T47D (cell line): ENCODE measurements at regions not wholly inside any gene's neighbourhood (a gene's known extent, or its start where the extent isn't known, plus 50 kb on each side); places are given as distances from the start of the nearest gene placed in this dataset.
"Not testable (repeated sequence)": the region's sequence is repeated elsewhere in the genome, so short reads cannot be mapped to it uniquely, and the experiment has no call there.

ENCODE experiments used
- DNase-seq, 2 experiments: peaks; one replicate each; pipeline versions ENCODE4 v3.0.0 to v3.0.0-alpha.2; 2011 to 2012; ENCODE audit warnings: low read depth in 1 of 2, low spot score in 1 of 2
- JUND ChIP-seq: IDR thresholded peaks from 2 replicates; pipeline ENCODE4 v1.6.1; 2012; ENCODE audit warnings: low read depth
- in situ Hi-C: cut with HindIII; loops from 2 replicates; pipeline ENCODE4 v1.10.0; 2016; ENCODE audit warnings: low sequenced_read_pairs, low pct_unique_long_range_greater_than_20kb

DNA sequence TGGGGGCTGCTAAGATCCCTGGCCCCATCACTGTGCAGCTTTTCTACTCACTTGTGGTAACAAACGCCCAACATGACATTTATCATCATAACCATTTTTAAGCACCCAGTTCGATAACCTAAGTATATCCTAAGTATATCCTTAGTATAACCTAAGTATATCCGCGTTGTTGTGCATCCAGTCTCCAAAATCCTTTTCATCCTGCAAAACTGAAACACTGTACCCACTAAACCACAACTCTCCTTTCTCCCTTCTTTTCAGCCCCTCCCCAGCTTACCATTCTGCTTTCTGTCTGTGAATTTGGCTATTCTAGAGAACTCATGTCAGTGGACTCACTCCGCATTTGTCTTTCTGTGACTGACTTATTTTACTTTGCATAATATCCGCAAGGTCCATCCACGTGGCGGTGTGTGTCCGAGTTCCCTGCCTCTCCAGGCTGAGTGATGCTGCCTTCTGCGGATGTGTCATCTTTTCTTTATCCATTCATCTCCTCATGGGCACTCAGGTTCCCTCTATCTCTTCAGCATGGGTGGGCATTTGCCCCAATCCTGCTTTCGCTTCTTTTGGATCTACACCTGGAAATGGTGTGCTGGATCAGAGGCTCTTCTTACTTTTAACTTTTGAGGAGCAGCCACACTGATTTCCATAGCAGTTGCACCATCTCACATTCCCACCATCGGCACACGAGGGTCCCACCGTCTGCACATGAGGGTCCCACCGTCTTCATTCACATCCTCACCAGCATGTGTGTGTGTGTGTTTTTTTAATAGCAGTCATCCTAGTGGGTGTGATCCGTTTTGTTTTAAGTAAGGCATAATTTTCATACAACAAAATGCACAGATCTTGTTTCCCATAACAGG lies 82.4 kb upstream of the CLDN5 start:
- TF ChIP-seq JUND, result no peak
- no peak for DNase-seq
- in situ Hi-C loops, result no loop called here

DNA sequence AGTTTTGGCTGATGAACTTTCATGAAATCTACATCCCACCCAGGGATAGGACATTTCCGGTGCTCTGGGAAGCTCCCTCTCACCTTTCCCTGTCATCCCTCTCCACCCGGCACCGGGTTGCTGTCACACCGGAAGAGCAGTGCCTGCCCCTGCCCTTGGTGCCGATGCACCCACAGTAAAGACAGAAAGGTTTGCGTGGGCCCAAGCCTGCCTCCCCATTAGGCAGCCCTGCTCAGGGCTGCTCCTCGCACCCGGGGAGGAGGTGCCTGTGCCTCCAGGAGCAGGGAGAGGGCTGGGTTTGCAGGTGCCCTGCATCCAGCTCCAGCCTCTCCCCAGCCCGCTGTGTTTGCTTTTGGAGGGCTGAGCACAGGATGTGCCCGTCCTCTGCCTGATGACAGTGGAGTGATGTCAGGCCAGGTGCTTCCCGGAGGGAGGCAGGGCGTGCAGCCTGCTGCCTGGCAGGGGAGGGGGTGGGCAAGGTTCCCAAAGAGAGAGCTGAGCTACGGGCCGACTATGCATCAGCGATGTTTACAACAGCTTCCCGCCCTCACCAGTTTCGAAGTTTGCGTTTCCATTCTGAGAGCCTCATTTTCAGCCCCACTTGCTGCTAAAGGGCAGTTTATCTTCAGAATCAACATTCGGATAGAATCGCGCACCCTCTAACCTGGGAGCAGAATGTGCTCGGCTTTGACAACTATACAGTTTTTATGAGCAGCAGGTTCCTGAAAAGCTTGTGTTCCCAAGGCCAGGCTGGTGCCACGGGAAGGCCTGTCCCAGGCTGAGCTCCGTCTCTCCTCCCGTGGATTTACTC lies 83.2 kb upstream of the CLDN5 start:
- TF ChIP-seq JUND, result no peak
- in situ Hi-C loops, result no loop called here

DNA sequence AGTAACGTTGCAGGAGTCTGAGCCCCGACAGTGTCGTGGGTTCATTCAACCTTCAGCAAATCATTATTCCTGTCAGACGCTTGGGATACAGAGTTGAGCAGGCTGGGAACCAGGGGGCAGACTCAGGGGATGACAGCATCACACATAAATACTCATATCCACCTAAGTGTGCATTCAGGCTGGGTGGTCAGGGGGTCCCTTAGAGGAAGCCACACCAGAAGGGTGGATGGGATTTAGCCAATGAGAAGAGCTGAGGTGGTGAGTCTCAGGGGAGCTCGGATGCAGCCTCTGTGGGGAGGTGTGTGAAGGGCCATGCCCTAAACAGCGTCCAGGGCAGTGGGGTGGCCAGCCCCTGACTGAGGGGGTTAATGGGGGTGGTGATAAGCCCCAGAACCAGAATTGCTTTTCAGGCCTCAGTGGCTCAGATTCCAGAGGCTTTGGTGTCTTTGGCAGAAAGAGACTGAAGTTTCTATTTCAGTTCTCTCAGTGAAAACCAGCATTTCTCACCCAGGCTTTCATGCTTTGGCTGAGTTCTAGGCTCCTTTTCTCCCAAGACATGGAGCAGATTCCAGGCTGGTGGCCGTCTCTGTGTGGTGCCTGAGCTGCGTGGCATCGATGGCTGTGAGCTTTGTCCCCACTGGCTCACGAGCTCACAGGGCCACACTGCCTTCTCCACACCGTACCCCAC lies 83.9 kb upstream of the CLDN5 start:
- no peak for TF ChIP-seq JUND
- DNase-seq, result no peak

More for the DNA sequence above, 83.2 kb upstream of the CLDN5 start:
- DNase-seq, result peak in 1 of 2 experiments; percentile 8

DNA sequence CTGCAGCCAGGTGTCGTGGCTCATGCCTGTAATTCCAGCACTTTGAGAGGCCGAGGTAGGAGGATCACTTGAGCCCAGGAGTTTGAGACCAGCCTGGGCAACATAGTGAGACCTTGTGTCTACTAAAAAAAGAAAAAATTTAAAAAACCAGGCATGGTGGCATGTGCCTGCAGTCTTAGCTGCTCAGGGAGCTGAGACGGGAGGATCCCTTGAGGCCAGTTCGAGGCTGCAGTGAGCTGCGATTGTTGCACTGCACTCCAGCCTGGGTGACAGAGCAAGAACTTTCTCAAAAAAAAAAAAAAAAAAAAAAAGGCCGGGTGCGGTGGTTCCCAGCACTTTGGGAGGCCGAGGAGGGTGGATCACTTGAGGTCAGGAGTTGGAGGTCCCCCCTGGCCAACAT lies 85.5 kb upstream of the CLDN5 start:
- in situ Hi-C loops, DNase-seq: not testable (repeated sequence)

More for the DNA sequence above, 83.9 kb upstream of the CLDN5 start:
- in situ Hi-C loops, result no loop called here

DNA sequence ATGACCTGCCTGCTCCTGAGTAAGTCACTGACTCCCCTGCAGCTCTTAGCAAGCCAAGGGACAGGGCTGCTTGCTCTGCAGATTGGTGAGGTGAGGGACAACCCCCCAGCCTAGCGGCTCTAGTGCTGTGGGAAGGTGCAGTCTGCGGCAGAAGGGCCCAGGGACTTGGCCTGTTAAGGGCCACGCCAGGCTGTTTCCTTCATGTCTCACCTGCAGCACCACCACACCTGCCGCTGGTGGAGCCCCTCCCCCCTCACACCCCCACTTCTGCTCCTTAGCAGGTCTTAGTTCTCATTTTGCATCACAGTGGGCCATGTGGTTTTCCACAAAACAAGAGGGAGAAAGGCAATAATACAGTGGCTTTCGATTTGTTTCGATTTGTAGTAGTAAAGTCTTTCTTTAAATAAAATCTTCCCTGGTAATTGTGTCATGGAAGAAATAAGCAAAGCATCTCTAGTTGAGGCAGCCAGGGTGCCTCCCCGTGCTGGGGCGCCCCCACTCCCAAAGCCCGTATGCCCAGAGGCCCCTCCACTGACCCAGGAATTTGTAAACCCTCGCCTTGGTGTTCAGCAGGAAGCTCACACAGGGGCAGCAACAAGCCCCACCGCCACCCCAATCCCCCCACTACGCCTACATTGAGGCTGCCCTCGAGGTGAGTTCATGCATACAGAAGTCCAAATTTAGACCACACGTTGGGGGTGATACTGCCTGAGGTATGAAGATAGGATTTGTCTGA lies 86.5 kb upstream of the CLDN5 start:
- in situ Hi-C loops, result no loop called here
- no peak for TF ChIP-seq JUND
- no peak for DNase-seq

DNA sequence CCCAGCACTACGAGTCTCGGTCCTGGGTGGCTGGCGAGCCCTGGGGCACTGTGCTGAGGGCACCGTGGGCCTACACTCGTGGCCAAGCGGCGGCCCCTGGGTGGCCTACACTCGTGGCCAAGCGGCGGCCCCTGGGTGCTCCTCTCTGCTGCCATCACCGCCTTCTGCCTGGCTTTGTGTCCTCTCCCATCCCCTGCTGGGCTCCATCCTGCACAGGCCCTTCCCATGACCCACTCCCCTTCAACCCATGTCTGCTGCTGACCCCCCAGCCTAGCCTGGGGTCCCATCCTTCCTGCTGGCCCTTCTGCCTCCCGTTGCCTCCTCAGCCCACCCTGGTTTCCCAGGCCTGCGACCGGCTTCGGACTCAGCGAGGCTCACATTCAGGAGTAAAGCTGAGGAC lies 87.4 kb upstream of the CLDN5 start:
- in situ Hi-C loops, result no loop called here
- TF ChIP-seq JUND, result no peak
- no peak for DNase-seq

DNA sequence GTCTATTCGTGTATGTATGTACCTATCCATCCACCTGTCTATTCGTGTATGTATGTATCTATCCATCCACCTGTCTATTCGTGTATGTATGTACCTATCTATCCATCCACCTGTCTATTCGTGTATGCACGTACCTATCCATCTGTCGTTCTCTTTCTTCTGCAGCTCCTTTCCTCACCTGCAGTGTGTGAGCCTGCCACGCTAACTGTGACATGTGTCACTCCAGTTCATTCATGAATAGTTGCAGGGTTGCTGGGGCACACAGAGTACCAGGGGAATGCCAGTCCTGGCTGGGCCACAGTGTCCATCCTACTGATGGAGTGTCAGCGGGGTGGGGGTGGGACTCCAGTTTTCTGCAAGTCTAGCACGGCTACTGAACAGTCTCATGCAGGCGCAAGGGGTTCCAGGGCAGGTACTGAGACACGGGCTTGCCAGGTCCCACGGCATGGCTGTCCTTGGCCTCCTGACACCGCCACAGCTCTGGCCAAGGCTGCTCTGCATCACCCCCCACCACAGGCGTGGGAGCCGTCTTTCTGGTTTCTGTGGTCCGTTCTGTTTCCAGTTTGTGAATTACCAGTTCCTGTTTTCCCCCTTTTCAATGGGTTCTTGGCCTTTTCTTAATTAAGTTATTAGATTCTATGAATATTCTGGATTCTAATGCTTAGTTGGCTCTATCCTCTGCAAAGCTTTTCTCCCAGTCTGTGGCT lies 88.8 kb upstream of the CLDN5 start:
- in situ Hi-C loops, result no loop called here
- no peak for TF ChIP-seq JUND
- no peak for DNase-seq

DNA sequence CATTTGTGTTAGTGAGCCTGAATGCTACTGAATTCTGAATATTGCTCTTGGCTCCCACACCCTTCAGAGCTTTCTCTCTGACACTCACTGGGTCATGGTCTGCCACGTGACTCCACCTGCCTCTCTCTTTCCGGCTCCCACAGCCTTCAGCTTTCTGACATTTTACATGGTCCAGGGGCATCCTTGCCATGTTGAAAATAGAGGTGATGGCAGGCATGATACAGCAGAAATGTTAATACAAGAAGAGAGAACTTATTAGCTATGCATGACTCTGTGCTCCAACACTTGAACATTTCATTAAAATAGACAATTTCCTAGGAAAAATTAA lies 90.3 kb upstream of the CLDN5 start:
- TF ChIP-seq JUND, result no peak
- no peak for DNase-seq
- in situ Hi-C loops, result no loop called here

DNA sequence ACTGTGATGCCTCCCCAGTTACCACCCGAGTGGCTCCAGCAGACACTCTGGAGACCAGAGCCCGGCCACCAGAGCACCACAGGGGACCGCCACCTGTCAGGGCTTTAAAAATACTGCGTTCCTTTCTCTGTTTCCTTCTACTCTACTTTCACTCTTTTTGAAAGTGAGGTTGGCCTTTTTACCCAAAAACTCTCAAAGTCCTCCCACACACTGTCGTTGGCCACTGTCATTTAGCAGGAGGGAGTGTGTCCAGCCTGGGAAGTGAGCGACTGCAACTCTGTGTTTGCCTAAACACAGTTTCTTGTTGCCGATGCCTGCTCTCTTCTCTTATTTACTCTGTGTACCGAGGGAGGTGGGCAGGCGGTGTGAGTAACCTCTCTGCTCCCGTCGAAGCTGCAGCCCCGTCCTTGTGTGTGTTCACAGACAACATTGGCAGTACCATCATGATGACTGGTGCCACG lies 90.8 kb upstream of the CLDN5 start:
- no peak for TF ChIP-seq JUND
- in situ Hi-C loops, result no loop called here

DNA sequence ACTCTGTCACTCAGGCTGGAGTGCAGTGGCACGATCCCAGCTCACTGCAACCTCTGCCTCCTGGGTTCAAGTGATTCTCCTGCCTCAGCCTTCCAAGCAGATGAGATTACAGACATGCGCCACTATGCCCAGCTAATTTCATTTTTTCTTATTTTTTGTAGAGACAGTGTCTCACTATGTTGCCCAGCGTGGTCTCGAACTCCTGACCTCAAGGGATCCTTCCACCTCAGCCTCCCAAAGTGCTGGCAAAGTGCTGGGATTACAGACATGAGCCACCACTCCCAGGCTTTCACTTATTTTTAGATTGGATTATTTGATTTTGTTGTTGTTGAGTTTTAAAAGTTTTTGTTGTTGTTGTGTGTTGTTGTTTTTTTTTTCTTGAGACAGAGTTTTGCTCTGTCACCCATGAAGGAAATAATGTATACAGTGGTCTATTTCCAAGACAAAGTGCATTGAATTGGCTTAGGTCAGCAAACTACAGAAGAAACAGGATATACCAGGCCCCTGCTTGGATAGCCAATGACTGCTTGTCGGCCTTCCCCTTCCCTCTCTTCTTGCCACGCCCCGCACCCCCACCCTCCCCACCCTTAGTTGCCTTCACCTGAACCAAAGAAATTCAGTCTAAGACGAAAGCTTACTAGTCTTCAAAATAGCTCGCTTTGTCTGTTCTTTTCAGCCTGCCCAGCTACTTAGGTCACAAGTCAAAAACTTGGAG lies 91.8 kb upstream of the CLDN5 start:
- in situ Hi-C loops, result no loop called here
- no peak for DNase-seq
- TF ChIP-seq JUND, result no peak

More for the DNA sequence above, 90.8 kb upstream of the CLDN5 start:
- DNase-seq, result no peak
